Inflammatory macrophage treated with lipopolysaccharide for 1 hour (primary cell): ENCODE measurements at regions not wholly inside any gene's neighbourhood (a gene's known extent, or its start where the extent isn't known, plus 50 kb on each side); places are given as distances from the start of the nearest gene placed in this dataset.
A peak's percentile ranks its signal among the peaks of the same experiment; 100 is the strongest.

Experiments
- DNase-seq, 2 donors: peaks; one replicate each; pipeline ENCODE4 v3.0.0-alpha.2; 2020 to 2022

DNA sequence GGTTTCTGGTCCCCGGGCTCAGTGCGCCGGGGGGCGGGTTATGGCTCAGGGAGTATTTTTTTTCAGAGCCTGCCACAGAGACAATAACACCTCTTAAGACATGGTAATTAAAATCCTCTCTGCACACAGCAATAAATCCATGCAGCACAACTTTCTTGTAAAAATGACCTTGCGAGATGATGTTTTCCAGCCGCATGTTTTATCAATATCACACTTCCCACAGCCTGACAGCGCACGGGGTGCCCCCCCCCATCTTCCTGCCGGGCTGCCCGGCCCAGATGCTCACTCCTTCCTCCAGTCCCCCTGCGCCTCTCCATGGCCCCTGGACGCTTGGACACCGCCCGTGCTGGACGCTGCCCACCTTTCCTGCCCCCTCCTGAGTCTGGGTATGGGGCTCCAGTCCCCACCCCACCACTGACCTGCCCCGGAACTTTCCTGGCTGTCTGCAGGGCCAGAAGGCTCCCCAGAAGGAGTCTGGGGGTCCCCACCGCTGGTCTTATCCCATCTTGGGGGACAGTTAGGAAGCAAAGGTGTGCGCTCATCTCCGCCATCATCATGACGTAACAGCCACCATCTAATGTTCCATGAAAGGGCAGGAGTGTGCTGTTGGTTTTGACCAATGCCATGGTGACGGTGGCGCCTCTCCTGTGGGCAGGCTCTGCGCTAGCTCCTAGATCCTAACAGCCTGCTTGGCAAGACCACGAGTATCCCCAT is 182.9 kb downstream of the KIF26A start:
- DNase-seq = no peak

- no peak for DNase-seq
Measured at GRCh38 chr14:104321802-104322130, 183.4 kb downstream of the KIF26A start.

- DNase-seq = no peak
Measured at GRCh38 chr14:104322531-104323366, 184.4 kb downstream of the KIF26A start.

DNA sequence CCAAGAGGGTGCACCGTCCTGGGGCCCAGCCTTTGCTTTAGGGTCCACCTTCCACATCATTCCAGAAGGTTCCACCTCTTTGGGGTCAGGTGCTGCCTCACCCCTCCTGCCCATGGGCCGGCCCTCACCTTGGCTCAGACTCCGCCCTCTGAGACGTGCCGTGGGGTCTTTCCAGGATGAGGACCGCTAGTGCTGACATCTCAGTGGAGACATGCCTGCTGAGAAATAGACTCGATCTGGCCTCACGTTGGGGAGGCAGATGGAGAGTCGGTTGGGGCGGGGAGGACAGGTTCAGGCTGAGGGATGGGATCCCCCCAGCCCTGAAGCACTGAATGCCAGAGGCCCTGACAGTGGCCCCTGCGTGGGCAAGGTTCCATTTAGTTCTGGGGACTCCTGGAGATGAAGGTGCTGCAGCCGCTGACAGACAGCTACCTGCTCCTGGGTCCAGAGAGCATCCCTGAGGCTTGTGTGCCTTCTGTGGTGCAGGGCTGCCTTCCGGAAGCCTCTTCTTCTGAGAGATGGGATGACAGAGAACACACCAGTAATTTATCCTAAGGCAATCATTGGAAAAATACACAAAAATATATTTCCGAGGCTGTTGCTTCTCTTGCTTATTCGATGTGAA is 185.3 kb downstream of the KIF26A start:
- no peak for DNase-seq

GRCh38 chr14:104326848-104327247 is 188.5 kb downstream of the KIF26A start:
- no peak for DNase-seq

DNA sequence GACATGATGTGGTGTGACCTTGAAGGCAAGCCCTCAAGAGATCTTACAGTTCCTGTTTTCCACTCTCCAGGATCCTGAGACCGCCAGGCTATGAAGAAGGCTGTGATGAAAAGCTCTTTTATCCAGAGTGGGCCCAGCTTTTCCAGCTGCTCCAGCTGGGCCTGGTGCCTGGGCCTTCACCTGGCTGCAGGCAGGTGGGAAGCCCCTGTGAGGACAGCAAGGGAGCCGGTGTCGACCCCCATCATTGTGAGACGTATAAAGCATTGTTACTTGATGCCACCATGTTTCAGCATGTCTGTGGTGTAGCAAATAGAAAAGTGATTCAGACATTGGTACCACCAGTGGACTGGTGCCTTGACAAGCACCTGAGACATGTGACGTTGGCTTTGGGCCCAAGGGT is 190.2 kb downstream of the KIF26A start:
- no peak for DNase-seq

DNA sequence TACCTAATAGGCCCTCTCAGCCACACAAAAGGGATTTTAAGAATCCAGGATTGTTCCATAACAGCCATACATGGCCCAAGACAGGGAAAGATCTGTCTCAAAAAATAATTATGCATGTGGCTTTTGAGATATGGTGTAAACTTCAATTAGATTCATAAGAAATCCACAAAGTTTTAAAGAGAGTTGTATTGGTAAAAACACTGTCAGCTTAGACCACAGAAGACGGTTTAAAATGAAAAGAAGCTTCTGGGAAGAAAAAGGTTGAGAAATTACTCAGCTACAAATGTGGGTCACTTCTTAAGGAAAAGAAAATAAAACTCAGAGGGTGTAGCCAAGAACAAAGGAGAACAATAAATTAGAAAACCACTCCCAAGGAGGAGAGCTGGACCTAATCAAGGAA is 191.4 kb downstream of the KIF26A start:
- no peak for DNase-seq

DNA sequence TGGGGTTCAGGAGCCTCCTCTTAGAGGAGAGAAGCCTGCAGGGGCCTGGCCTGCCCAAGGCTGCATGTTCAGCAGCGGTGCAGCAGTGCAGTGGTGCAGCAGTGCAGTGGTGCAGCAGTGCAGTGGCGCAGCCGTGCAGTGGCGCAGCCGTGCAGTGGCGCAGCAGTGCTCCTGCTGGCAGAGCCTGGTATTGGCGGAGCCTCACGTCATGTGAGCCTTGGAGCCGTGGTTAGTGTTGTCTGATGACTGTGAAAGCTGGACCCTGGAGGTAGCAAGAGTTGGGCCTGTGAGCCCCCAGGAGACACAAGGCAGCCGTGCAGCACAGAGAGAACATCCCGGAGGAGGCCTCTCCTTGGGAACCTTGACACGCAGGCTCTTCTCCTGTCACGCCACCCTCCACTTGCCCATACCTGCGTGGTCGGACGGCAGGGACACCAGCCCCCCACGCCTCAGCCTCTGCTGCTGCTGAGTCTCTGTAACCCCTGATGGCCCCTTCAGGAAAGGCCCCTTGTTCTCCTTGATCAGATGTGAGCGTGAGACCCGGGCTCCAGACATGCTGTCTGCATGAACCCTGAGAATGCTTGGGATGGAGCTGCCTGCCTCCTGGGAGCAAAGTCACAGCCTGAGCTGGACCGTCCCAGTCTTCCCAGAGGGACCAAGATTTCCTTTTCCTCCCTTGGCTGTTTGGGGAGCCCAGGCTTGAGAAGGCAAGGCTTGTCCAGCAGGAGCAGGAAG is 193.7 kb downstream of the KIF26A start:
- DNase-seq = no peak

DNA sequence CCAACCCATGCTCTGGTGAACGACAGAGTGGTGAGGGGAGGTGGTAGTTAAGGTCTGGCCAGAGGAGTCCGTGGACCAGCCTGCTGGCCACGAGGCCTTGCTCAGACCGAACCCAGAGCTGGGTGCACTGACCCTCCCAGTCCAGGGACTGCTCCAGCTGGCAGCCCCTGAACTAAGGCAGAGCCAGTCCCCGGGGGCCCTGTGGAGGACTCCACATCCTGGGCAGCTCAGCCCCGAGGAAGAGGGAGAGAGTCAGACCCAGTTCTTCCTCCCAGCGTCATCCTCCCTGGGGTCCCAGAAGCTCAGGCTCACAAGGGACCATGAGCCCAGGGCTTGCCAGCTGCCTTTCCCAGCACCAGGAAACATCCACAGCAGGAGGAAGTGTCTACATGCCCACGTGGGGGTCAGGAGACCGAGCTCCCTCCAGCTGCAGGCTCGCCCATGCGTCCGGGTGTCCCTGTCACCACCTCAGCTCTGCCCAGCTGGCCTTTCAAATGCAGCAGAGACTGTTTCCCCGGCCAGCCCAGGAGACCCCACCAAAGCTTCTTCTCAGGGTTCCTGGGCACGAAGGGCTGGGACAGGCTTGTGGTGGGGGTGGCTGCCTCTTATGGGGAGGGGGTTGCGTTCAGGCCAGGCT is 194.4 kb downstream of the KIF26A start:
- DNase-seq = peak in 1 of 2 donors; percentile 15

DNA sequence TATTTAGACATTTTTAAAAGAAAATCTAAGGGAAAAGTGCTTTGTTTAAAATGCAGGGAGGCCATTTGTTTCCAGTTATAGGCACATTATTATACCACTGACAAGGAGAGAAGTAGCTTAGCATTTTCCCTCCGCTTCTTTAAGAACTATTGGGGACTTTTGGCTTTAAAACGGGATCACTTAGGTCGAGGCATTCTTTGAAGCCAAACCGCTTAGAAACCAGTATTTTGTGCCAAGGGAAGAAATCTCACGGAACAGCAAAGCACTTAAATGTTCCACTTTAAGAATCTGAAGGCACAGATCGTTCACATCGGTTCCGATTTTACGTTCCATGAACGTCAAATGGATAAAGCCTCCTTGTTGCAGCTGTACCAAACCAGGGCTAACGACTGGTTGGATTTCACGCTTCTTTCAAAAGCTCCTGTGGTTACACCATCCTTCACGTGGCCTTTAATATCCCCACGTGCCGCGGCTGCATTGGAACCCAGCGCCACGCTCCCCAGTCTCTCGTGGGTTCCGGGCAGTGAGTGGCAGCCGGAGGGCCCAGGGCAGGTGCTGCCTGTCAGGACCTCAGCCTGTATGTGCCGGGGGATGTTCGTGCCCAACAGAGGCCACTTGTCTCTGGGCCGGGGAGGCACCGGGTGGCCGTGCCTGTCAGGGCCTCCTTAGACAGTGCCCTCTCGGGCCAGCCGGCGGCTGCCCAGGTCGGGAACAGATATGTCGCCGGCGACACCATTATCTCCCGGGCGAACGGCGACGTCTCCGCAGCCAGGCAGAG is 195.4 kb downstream of the KIF26A start:
- no peak for DNase-seq

- no peak for DNase-seq
Measured at GRCh38 chr14:104334424-104335161, 196.2 kb downstream of the KIF26A start.

GRCh38 chr14:104335176-104335575 is 196.8 kb downstream of the KIF26A start:
- no peak for DNase-seq

DNA sequence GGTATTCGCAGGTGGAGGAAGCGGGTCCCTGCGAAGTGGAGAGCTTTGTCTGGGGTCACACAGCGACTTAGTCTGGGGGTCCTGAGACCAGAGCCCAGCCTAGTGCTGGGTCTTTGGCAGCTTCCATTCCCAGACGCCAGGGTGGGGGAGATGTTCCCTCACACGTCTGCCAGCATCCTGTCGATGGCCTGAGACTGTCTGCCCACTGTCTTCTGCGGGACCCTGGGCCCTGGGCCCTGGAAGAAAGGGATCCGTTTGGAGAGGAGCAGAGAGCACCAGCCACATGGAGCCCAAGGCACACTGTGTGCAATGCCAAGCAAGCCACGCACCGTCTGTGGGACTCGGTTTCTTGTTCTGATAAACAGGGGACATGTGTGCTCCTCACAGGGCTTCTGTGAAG is 197.2 kb downstream of the KIF26A start:
- no peak for DNase-seq

DNA sequence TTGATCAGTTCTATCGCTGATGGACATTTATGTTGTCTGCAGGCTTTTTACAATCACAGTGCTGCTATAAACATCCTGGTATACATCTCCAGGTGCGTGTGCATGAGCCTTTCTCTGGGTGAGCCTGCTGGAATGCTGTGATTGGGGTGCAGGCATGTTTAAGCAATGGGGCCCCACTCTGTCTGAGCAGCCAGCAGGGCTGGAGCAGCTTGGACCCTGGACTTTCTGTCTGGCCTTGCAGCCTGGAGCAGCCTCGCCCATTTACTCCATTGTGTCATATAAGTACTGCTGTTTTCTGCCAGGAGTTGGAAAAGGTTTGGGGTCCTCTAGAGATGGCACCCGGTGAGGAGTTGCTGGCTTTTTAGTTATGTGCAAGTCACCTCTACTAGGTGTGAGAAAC is 199.0 kb downstream of the KIF26A start:
- no peak for DNase-seq

GRCh38 chr14:104339361-104339760 is 201.0 kb downstream of the KIF26A start:
- no peak for DNase-seq

DNA sequence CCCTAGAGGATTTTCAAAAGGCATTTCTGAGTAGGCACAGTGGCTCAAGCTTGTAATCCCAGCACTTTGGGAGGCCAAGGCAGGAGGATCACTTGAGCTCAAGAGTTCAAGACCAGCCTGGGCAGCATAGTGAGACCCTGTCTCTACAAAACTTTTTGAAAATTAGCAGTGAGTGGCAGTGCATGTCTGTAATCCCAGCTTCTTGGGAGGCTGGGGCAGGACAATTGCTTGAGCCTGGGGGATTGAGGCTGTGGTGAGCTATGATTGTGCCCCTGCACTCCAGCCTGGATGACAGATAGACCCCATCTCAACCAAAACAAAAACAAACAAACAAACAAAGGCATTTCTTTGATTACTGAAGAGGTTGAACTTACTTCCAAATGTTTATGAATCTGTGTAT is 201.4 kb downstream of the KIF26A start:
- no peak for DNase-seq

DNA sequence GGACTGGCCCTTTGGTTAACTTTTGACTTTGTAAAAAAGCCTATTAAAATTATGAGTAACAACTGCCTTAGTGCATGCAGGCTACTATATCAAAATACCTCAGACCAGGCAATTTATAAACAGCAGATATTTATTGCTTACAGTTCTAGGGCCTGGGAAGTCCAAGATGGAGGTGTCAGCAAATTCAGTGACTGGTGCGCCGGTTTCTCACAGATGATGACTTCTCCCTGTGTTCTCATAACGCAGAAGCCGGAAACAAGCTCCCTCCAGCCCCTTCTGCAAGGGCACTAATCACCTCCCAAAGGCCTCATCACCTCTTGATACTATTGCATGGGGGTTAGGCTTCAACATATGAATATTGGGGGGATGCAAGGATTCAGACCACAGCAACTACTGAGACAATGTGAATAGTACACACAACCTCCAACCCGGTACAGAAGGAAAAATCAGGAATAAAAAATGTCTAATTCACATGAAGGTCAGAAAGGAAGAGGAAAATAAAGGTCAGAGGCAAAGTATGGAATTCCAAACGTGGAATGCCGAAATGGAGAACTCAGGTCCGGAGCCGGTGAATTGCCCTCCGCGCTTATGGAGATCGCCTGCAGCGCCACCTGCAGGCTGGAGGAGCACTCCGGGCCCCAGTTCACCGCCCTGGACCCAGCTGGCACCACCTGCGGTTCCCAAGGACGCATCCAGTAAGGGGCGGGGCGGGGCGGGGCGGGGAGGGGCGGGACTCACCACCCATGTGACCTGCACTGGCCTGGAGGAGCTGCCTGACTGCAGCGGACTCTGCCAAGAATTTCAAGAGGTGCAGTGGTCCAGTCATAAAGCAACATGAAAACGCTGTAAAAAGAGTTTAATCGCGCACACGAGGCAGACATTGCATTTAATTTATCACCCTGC is 203.4 kb downstream of the KIF26A start:
- DNase-seq = peak; percentile 8 to 16

DNA sequence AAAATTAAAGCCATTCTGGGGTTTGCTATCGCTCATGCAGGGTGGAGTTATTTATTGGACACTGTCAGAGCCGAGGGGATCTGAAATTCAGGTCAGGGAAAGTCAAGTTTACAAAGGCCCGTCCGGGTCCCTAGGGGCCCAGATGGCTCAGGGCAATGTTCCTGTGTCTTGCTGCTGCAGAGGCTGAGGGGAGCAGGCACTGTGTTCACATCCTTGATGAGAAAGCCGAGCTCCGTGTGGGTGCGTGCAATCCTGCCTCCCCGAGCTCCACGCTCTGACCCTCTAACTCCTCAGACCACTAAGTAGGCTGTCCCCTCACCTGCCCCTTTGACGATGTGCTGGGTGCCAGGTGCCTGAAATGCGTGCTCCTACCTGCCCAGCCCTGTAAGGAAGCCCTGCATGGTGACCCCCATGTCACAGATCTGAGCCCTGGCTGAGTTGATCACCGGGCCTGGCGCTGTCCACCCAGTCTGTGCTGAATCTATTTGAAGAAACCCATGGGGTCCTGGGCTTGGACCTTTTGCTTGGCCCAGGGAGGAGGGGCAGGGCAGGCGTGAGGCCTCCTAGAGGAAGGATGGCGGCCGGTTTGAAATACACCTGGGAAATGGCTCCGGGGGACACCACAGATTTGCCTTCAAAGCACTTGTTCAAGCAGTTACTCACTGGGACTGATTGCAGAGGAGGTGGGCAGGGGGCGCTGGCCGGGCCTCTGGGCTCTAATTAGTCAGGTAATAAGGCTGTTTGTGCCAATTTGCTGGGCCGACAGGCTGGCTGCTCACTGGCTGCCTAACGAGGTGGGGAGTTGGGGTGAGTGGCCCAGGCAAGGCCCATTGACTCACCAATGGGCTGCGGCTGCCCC is 204.3 kb downstream of the KIF26A start:
- no peak for DNase-seq

DNA sequence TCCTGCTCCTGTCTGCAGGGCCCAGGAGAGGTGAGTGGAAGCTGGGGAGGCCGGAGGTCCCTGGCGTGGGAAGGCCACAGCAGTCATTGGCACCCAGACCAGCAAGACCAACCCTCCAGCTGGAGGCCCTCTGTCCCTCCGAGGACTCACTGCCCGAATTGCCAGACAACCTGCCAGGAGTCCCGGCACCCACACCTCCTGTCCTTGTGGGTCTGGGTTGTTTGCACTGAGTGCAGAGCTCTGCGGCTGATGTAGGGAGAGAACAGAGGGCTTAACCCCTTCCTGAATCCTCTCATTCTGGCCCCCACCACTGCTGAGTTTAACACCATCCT is 204.9 kb downstream of the KIF26A start:
- DNase-seq = no peak
